Activated CD8-positive, alpha-beta memory T cell treated with anti-CD3 and anti-CD28 coated beads, Interleukin-2, amount 50 U/mL, for 48 hours (primary cell): ENCODE measurements at regions not wholly inside any gene's neighbourhood (a gene's known extent, or its start where the extent isn't known, plus 50 kb on each side); places are given as distances from the start of the nearest gene placed in this dataset.

ENCODE experiments used
- DNase-seq: peaks from one replicate; pipeline ENCODE4 v3.0.0-alpha.2; 2020

- no peak for DNase-seq
Observed at GRCh38 chr16:9533042-9533441, 441.6 kb downstream of the HAPSTR1 start.

GRCh38 chr16:9534759-9535158, 443.3 kb downstream of the HAPSTR1 start:
- no peak for DNase-seq

- no peak for DNase-seq
Observed at GRCh38 chr16:9536905-9537304, 445.5 kb downstream of the HAPSTR1 start.

- DNase-seq = no peak
Observed at GRCh38 chr16:9539346-9539745, 447.9 kb downstream of the HAPSTR1 start.

- DNase-seq = no peak
Observed at GRCh38 chr16:9541723-9542122, 450.3 kb downstream of the HAPSTR1 start.

GRCh38 chr16:9542165-9542755, 450.8 kb downstream of the HAPSTR1 start:
- no peak for DNase-seq

- no peak for DNase-seq
Observed at GRCh38 chr16:9545522-9546437, 454.3 kb downstream of the HAPSTR1 start.

GRCh38 chr16:9546438-9546786, 455.0 kb downstream of the HAPSTR1 start:
- no peak for DNase-seq

GRCh38 chr16:9549487-9549886, 458.0 kb downstream of the HAPSTR1 start:
- no peak for DNase-seq

- DNase-seq = no peak
Observed at GRCh38 chr16:9555051-9555450, 463.6 kb downstream of the HAPSTR1 start.

- DNase-seq = no peak
Observed at GRCh38 chr16:9556949-9557665, 465.7 kb downstream of the HAPSTR1 start.

- DNase-seq = no peak
Observed at GRCh38 chr16:9557713-9558112, 466.3 kb downstream of the HAPSTR1 start.

- no peak for DNase-seq
Observed at GRCh38 chr16:9566099-9566498, 474.7 kb downstream of the HAPSTR1 start.

- no peak for DNase-seq
Observed at GRCh38 chr16:9567666-9568065, 476.2 kb downstream of the HAPSTR1 start.

GRCh38 chr16:9568261-9568660, 476.8 kb downstream of the HAPSTR1 start:
- DNase-seq = no peak

- no peak for DNase-seq
Observed at GRCh38 chr16:9570521-9570920, 479.1 kb downstream of the HAPSTR1 start.

GRCh38 chr16:9578459-9578858, 487.0 kb downstream of the HAPSTR1 start:
- DNase-seq = no peak

GRCh38 chr16:9580025-9580424, 488.6 kb downstream of the HAPSTR1 start:
- no peak for DNase-seq

- no peak for DNase-seq
Observed at GRCh38 chr16:9593440-9593839, 502.0 kb downstream of the HAPSTR1 start.

- no peak for DNase-seq
Observed at GRCh38 chr16:9594047-9594446, 502.6 kb downstream of the HAPSTR1 start.

- DNase-seq = no peak
Observed at GRCh38 chr16:9594946-9595345, 503.5 kb downstream of the HAPSTR1 start.

GRCh38 chr16:9595393-9595792, 503.9 kb downstream of the HAPSTR1 start:
- DNase-seq = no peak

GRCh38 chr16:9596788-9597187, 505.3 kb downstream of the HAPSTR1 start:
- no peak for DNase-seq
